GM19324 (cell line): ENCODE measurements at regions not wholly inside any gene's neighbourhood (a gene's known extent, or its start where the extent isn't known, plus 50 kb on each side); places are given as distances from the start of the nearest gene placed in this dataset.

Source experiments
- ATAC-seq: cut with Tn5 transposase; IDR thresholded peaks from one replicate; pipeline ENCODE4 v1.9.1; 2021; ENCODE audit warnings: mild to moderate bottlenecking, moderate library complexity; ENCODE audit not compliant: unreplicated experiment, low FRiP score

GRCh38 chr2:145032791-145033190, 512.9 kb upstream of the ZEB2 start:
- ATAC-seq, result no peak

- no peak for ATAC-seq
These were observed 510.0 kb upstream of the ZEB2 start for GRCh38 chr2:145029873-145030272.

GRCh38 chr2:145029081-145029480, 509.2 kb upstream of the ZEB2 start:
- ATAC-seq, result no peak

- no peak for ATAC-seq
These were observed 508.4 kb upstream of the ZEB2 start for GRCh38 chr2:145028101-145028920.

GRCh38 chr2:145026456-145027455, 506.8 kb upstream of the ZEB2 start:
- no peak for ATAC-seq

GRCh38 chr2:145025382-145025781, 505.5 kb upstream of the ZEB2 start:
- ATAC-seq, result no peak

GRCh38 chr2:145023334-145023934, 503.5 kb upstream of the ZEB2 start:
- no peak for ATAC-seq

GRCh38 chr2:145022666-145023333, 502.9 kb upstream of the ZEB2 start:
- no peak for ATAC-seq

- no peak for ATAC-seq
These were observed 502.2 kb upstream of the ZEB2 start for GRCh38 chr2:145021962-145022665.

GRCh38 chr2:145020694-145021093, 500.8 kb upstream of the ZEB2 start:
- no peak for ATAC-seq

- ATAC-seq, result no peak
These were observed 500.2 kb upstream of the ZEB2 start for GRCh38 chr2:145020139-145020538.

- no peak for ATAC-seq
These were observed 498.6 kb upstream of the ZEB2 start for GRCh38 chr2:145018502-145018901.

- no peak for ATAC-seq
These were observed 497.2 kb upstream of the ZEB2 start for GRCh38 chr2:145017149-145017548.

GRCh38 chr2:145016711-145017110, 496.8 kb upstream of the ZEB2 start:
- no peak for ATAC-seq

- no peak for ATAC-seq
These were observed 495.6 kb upstream of the ZEB2 start for GRCh38 chr2:145015561-145015960.

- ATAC-seq, result no peak
These were observed 492.9 kb upstream of the ZEB2 start for GRCh38 chr2:145012806-145013205.

- ATAC-seq, result no peak
These were observed 492.3 kb upstream of the ZEB2 start for GRCh38 chr2:145012214-145012670.

GRCh38 chr2:145010635-145011034, 490.7 kb upstream of the ZEB2 start:
- no peak for ATAC-seq

GRCh38 chr2:145007960-145008263, 488.0 kb upstream of the ZEB2 start:
- no peak for ATAC-seq
